Testis (tissue), 2 donors: ENCODE measurements at regions not wholly inside any gene's neighbourhood (a gene's known extent, or its start where the extent isn't known, plus 50 kb on each side); places are given as distances from the start of the nearest gene placed in this dataset.

Experiments
- DNase-seq: peaks from one replicate; pipeline ENCODE4 v3.0.0-alpha.2; 2019
- H3K27ac ChIP-seq, 2 donors: fragments of 200-600 bp; sonication (generic); one replicate each; pipeline ENCODE4 v1.5.1; 2019
- H3K27me3 ChIP-seq: fragments of 200-600 bp; sonication (generic); one replicate; pipeline ENCODE4 v1.5.1; 2019
- H3K36me3 ChIP-seq: fragments of 200-600 bp; sonication (generic); one replicate; pipeline ENCODE4 v1.5.1; 2017; ENCODE audit warnings: low read depth; ENCODE audit errors: missing control alignments
- H3K4me1 ChIP-seq: fragments of 200-600 bp; sonication (generic); one replicate; pipeline ENCODE4 v1.5.1; 2019
- H3K4me3 ChIP-seq, 2 donors: fragments of 200-600 bp; sonication (generic); one replicate each; pipeline ENCODE4 v1.5.1; 2017 to 2019
- H3K9me3 ChIP-seq: fragments of 200-600 bp; sonication (generic); one replicate; pipeline ENCODE4 v1.5.1; 2017
- POLR2A ChIP-seq: fragments of 450-650 bp; IDR thresholded peaks from one replicate; pipeline ENCODE4 v1.6.1; 2017; ENCODE audit warnings: antibody characterized with exemption, mild to moderate bottlenecking, moderate library complexity
- WGBS, 2 donors: methylation state at CpG; one replicate each; pipeline ENCODE4 v1.1.5; 2018; 5-methylcytosine and 5-hydroxymethylcytosine counted together
- intact Hi-C: fragments of 100-400 bp; cut with DNase I; formaldehyde crosslinking; loops from one replicate; pipeline ENCODE4 v1.15.1; 2023; ENCODE audit warnings: low total_unique reads
- TF ChIP-seq, protein P1 (sequence below), 3 experiments: fragments of 450-650 bp in 2 of 3; fragments of 200-600 bp in 1 of 3; sonication (generic) in 1 of 3; IDR thresholded peaks; one replicate each; pipeline ENCODE4 v1.5.1; 2016 to 2019; ENCODE audit warnings: antibody characterized with exemption in 3 of 3, mild to moderate bottlenecking in 2 of 3, moderate library complexity in 1 of 3

DNA sequence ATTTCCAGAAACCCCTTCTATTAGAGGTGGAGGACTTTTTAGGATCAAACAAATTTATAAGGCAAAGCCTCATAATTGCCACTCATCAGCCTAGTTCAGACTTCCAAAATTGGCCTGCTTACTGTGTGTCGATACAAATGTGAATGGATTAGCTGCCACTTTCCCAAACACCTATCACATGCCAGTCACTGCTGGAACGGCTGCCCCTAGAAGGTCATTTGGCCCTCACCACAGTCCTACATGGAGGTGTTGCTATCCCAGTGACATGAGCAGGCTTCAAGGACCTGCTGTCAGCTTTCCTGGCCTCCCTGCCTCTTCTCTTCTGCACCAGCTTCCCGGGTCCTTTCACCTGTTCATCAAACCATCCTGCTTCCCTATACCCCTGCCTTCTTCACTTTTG, 279.2 kb upstream of the SKOR2 start:
- no peaks in the 10 kb centered on the region for H3K27me3 ChIP-seq
- H3K9me3 ChIP-seq: no peaks in the 10 kb centered on the region
- 70 to 76% methylated on average over 3 of the region's 3 CpGs for WGBS, 2 donors
- no peak for TF ChIP-seq POLR2A
- TF ChIP-seq, protein P1, sequence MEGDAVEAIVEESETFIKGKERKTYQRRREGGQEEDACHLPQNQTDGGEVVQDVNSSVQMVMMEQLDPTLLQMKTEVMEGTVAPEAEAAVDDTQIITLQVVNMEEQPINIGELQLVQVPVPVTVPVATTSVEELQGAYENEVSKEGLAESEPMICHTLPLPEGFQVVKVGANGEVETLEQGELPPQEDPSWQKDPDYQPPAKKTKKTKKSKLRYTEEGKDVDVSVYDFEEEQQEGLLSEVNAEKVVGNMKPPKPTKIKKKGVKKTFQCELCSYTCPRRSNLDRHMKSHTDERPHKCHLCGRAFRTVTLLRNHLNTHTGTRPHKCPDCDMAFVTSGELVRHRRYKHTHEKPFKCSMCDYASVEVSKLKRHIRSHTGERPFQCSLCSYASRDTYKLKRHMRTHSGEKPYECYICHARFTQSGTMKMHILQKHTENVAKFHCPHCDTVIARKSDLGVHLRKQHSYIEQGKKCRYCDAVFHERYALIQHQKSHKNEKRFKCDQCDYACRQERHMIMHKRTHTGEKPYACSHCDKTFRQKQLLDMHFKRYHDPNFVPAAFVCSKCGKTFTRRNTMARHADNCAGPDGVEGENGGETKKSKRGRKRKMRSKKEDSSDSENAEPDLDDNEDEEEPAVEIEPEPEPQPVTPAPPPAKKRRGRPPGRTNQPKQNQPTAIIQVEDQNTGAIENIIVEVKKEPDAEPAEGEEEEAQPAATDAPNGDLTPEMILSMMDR (IDR thresholded peaks at IDR 0.05): no peak
- H3K4me3 ChIP-seq: no peak overlapping the region
- no peak for DNase-seq
- no peaks in the 10 kb centered on the region for H3K4me1 ChIP-seq
- no peak overlapping the region for H3K27ac ChIP-seq
- H3K36me3 ChIP-seq: no peaks in the 10 kb centered on the region
- intact Hi-C loops: no loop called here

GRCh38 chr18:47528343-47528742, 276.9 kb upstream of the SKOR2 start:
- no peak for TF ChIP-seq POLR2A
- TF ChIP-seq, protein P1 (IDR thresholded peaks at IDR 0.05): no peak
- H3K27me3 ChIP-seq: no peaks in the 10 kb centered on the region
- H3K36me3 ChIP-seq: no peaks in the 10 kb centered on the region
- no peaks in the 10 kb centered on the region for H3K9me3 ChIP-seq
- intact Hi-C loops: no loop called here
- no peaks in the 10 kb centered on the region for H3K4me1 ChIP-seq
- H3K27ac ChIP-seq: no peak overlapping the region
- DNase-seq: no peak
- H3K4me3 ChIP-seq: no peak overlapping the region
- 92 to 93% methylated on average over 1 of the region's 1 CpG for WGBS, 2 donors

DNA sequence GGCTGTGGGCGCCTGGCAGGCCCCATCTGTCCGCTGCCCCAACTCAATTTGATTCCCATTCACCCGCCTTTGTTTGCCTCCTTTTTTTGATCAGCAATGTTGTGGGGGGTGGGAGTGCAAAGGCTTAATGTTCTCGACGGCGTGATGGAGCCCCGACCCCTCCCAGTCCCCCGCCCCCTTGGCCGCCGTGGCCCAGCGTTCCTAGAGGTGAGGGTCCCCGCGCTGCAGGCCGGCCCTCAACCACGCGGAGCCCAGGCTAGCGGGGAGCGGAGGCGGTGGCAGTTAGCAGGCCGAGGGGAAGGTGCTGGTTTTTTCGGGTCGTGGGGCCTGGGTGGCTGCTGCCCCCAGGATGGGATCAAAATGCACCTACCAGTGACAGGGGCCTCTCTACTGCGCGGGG, 274.7 kb upstream of the SKOR2 start:
- Histone ChIP-seq H3K27ac (no peak overlapping the region), H3K36me3 (no peaks in the 10 kb centered on the region), H3K9me3 (no peaks in the 10 kb centered on the region), H3K4me1 (no peaks in the 10 kb centered on the region), H3K4me3 (no peak overlapping the region), H3K27me3 (no peaks in the 10 kb centered on the region)
- WGBS, 2 donors: 30 to 38% methylated on average over 8 to 24 of the region's 24 CpGs
- TF ChIP-seq, protein P1 (IDR thresholded peaks at IDR 0.05): no peak
- TF ChIP-seq POLR2A: no peak
- intact Hi-C loops: no loop called here
- no peak for DNase-seq

DNA sequence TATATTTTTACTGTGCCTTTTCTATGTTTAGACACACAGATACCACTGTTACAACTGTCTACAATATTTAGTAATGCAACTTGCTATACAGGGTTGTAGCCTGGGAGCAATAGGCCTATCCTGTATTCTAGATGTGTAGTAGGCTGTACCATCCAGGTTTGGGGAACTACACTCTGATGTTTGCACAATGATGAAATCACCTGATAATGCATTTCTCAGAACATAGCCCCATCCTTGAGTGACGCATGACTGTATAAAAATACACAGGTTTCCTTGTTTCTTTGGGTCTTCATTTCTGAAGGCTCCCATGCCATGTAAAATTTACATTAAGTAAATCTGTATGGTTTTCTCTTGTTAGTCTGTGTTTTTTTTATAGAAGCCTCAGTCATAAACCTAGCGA, 270.9 kb upstream of the SKOR2 start:
- H3K9me3 ChIP-seq: no peaks in the 10 kb centered on the region
- H3K27me3 ChIP-seq: no peaks in the 10 kb centered on the region
- no peak overlapping the region for H3K4me3 ChIP-seq
- H3K27ac ChIP-seq: no peak overlapping the region
- no peaks in the 10 kb centered on the region for H3K4me1 ChIP-seq
- no peak for TF ChIP-seq POLR2A
- TF ChIP-seq, protein P1 (IDR thresholded peaks at IDR 0.05): no peak
- WGBS, 2 donors: 91 to 100% methylated on average over 2 of the region's 2 CpGs
- intact Hi-C loops: no loop called here
- DNase-seq: no peak
- no peaks in the 10 kb centered on the region for H3K36me3 ChIP-seq

DNA sequence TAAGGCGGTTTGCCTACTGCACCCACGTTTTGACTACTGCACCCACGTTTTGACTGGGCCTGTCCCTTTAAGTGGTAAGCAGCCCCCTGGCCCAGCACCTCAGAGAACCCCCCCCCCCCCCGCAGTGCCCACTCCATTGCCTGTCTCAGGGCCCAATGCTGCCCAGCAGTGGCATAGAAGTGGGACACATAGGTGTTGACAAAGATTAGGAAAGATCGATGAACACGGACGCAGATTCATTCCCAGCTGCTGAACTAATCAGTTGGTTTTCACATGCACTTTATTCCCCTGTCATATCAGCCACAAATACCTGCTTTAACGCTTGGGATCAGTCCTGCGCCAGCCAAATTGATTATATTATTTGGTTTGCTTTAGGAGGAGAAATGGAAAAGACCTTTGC, 268.8 kb upstream of the SKOR2 start:
- Histone ChIP-seq H3K27ac (no peak overlapping the region), H3K4me1 (no peaks in the 10 kb centered on the region), H3K4me3 (no peak overlapping the region), H3K9me3 (no peaks in the 10 kb centered on the region), H3K36me3 (no peaks in the 10 kb centered on the region), H3K27me3 (no peaks in the 10 kb centered on the region)
- no peak for DNase-seq
- intact Hi-C loops: no loop called here
- WGBS, 2 donors: 78 to 79% methylated on average over 8 to 9 of the region's 9 CpGs
- no peak for TF ChIP-seq POLR2A
- TF ChIP-seq, protein P1 (IDR thresholded peaks at IDR 0.05): no peak
